NOMO-1 treated with dmso at 0.1 percent for 144 hours (cell line): ENCODE measurements at regions not wholly inside any gene's neighbourhood (a gene's known extent, or its start where the extent isn't known, plus 50 kb on each side); places are given as distances from the start of the nearest gene placed in this dataset.
A peak's percentile ranks its signal among the peaks of the same experiment; 100 is the strongest.
"Not testable (repeated sequence)": the region's sequence is repeated elsewhere in the genome, so short reads cannot be mapped to it uniquely, and the experiment has no call there.

Experiments used
- DNase-seq: peaks from one replicate; lab custom pipeline; 2025; ENCODE audit not compliant: unreplicated experiment; lab: John Stamatoyannopoulos, UW

- no peak for DNase-seq
These were observed 157.1 kb upstream of the CLNK start for GRCh38 chr4:10841697-10842096.

- no peak for DNase-seq
These were observed 152.6 kb upstream of the CLNK start for GRCh38 chr4:10837151-10837550.

- DNase-seq, result peak; percentile 0
These were observed 148.4 kb upstream of the CLNK start for GRCh38 chr4:10832806-10833628.

- DNase-seq, result no peak
These were observed 147.3 kb upstream of the CLNK start for GRCh38 chr4:10831727-10832408.

GRCh38 chr4:10828918-10829538 lies 144.5 kb upstream of the CLNK start:
- not testable (repeated sequence) for DNase-seq

GRCh38 chr4:10821826-10822225 lies 137.3 kb upstream of the CLNK start:
- DNase-seq, result no peak

- no peak for DNase-seq
These were observed 132.0 kb upstream of the CLNK start for GRCh38 chr4:10816571-10816970.

- DNase-seq, result no peak
These were observed 127.4 kb upstream of the CLNK start for GRCh38 chr4:10811991-10812390.

GRCh38 chr4:10810411-10810810 lies 125.8 kb upstream of the CLNK start:
- no peak for DNase-seq

GRCh38 chr4:10809905-10810304 lies 125.3 kb upstream of the CLNK start:
- DNase-seq, result no peak

- no peak for DNase-seq
These were observed 124.0 kb upstream of the CLNK start for GRCh38 chr4:10808591-10808990.

GRCh38 chr4:10806953-10807645 lies 122.5 kb upstream of the CLNK start:
- DNase-seq, result no peak

GRCh38 chr4:10803713-10804343 lies 119.3 kb upstream of the CLNK start:
- peak; percentile 29 for DNase-seq

GRCh38 chr4:10787365-10787764 lies 102.8 kb upstream of the CLNK start:
- no peak for DNase-seq

GRCh38 chr4:10784621-10785020 lies 100.1 kb upstream of the CLNK start:
- DNase-seq, result no peak

GRCh38 chr4:10783351-10783750 lies 98.8 kb upstream of the CLNK start:
- DNase-seq, result no peak

- DNase-seq, result no peak
These were observed 97.2 kb upstream of the CLNK start for GRCh38 chr4:10781805-10782204.

GRCh38 chr4:10780803-10781202 lies 96.2 kb upstream of the CLNK start:
- not testable (repeated sequence) for DNase-seq

- DNase-seq, result not testable (repeated sequence)
These were observed 90.6 kb upstream of the CLNK start for GRCh38 chr4:10775132-10775531.

GRCh38 chr4:10773656-10774055 lies 89.1 kb upstream of the CLNK start:
- DNase-seq, result no peak

- DNase-seq, result no peak
These were observed 88.4 kb upstream of the CLNK start for GRCh38 chr4:10773010-10773409.
